Cardiac muscle cell (in vitro differentiated cells and primary cell): ENCODE measurements at regions not wholly inside any gene's neighbourhood (a gene's known extent, or its start where the extent isn't known, plus 50 kb on each side); places are given as distances from the start of the nearest gene placed in this dataset.

Source experiments
- DNase-seq, 2 donors: peaks; one replicate each; pipeline versions ENCODE4 v3.0.0 to v3.0.0-alpha.2; 2010 to 2017; ENCODE audit warnings: low read depth in 1 of 2, low spot score in 1 of 2
- H3K27ac ChIP-seq: fragments of 200-600 bp; sonication (generic); 2 replicates; pipeline ENCODE4 v1.5.1; 2016
- H3K27me3 ChIP-seq: fragments of 200-600 bp; sonication (generic); 2 replicates; pipeline ENCODE4 v1.6.0; 2016; ENCODE audit warnings: control low read depth
- H3K36me3 ChIP-seq: fragments of 200-600 bp; sonication (generic); 2 replicates; pipeline ENCODE4 v1.5.1; 2016; ENCODE audit warnings: control low read depth
- H3K4me1 ChIP-seq: fragments of 200-600 bp; sonication (generic); 2 replicates; pipeline ENCODE4 v1.8.1; 2017; ENCODE audit warnings: low read depth, mild to moderate bottlenecking, mixed run types
- H3K4me3 ChIP-seq: fragments of 200-600 bp; sonication (generic); 2 replicates; pipeline ENCODE4 v1.5.1; 2016; ENCODE audit warnings: mild to moderate bottlenecking
- H3K9me3 ChIP-seq: fragments of 200-600 bp; sonication (generic); 2 replicates; pipeline ENCODE4 v1.5.1; 2017; ENCODE audit warnings: low read depth, mild to moderate bottlenecking, control low read depth
- TF ChIP-seq, protein P1 (sequence below): IDR thresholded peaks from 2 replicates; pipeline ENCODE4 v1.5.1; 2012; ENCODE audit warnings: low read depth, mild to moderate bottlenecking, low read length

DNA sequence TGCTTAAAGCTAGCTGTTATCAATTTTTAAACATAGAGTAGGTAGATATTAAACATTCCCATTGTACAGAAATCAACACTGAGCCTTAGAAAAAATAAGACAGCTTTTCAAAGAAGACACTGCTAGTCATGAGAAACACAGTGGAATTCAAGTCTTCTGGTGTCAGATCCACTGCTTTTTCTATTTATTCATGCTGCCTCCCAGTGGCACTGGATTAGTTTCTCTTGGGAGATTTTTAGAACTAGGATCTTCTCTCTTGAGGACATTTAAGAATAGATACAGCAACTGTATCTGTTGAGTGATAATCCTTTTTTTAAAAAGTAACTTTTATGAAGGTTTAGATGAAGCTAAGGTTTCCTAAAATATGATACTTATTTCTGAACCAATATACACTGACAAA lies 1635.4 kb upstream of the C9orf72 start:
- peaks cover 62% of the 10 kb centered on the region for H3K27me3 ChIP-seq
- H3K9me3 ChIP-seq = no peaks in the 10 kb centered on the region
- TF ChIP-seq, protein P1, sequence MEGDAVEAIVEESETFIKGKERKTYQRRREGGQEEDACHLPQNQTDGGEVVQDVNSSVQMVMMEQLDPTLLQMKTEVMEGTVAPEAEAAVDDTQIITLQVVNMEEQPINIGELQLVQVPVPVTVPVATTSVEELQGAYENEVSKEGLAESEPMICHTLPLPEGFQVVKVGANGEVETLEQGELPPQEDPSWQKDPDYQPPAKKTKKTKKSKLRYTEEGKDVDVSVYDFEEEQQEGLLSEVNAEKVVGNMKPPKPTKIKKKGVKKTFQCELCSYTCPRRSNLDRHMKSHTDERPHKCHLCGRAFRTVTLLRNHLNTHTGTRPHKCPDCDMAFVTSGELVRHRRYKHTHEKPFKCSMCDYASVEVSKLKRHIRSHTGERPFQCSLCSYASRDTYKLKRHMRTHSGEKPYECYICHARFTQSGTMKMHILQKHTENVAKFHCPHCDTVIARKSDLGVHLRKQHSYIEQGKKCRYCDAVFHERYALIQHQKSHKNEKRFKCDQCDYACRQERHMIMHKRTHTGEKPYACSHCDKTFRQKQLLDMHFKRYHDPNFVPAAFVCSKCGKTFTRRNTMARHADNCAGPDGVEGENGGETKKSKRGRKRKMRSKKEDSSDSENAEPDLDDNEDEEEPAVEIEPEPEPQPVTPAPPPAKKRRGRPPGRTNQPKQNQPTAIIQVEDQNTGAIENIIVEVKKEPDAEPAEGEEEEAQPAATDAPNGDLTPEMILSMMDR = no peak
- H3K4me3 ChIP-seq = no peak overlapping the region
- no peak overlapping the region for H3K27ac ChIP-seq
- H3K4me1 ChIP-seq = peaks cover 3% of the 10 kb centered on the region
- no peak for DNase-seq
- no peaks in the 10 kb centered on the region for H3K36me3 ChIP-seq

DNA sequence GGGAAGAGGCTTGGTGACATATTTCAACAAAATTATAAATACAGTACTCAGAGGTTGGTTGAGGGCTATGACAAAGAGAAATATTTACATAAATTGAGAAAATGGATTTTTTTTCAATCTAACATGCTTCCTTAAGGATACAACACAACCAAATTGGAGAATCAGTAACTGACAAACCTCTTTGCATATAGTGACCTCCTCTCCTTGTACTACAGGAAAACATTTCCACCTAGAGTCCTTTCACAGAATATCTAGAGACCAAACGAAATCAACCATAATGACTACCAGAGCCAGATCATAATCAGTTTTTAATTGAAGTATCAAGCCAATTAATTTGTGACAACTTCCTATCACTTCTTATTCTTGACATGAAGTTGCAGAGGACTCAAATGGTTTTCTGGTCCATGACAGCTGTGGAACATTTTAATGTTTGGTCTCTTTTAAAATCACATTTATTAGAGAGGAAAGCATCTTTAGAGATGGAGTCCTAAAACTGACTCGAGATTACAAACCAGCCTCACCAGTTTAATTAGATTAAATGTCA lies 1636.5 kb upstream of the C9orf72 start:
- Histone ChIP-seq H3K9me3 (no peaks in the 10 kb centered on the region), H3K27me3 (peaks cover 69% of the 10 kb centered on the region), H3K36me3 (no peaks in the 10 kb centered on the region), H3K27ac (no peak overlapping the region), H3K4me1 (peaks cover 3% of the 10 kb centered on the region), H3K4me3 (no peak overlapping the region)
- TF ChIP-seq, protein P1 = no peak
- DNase-seq = no peak

DNA sequence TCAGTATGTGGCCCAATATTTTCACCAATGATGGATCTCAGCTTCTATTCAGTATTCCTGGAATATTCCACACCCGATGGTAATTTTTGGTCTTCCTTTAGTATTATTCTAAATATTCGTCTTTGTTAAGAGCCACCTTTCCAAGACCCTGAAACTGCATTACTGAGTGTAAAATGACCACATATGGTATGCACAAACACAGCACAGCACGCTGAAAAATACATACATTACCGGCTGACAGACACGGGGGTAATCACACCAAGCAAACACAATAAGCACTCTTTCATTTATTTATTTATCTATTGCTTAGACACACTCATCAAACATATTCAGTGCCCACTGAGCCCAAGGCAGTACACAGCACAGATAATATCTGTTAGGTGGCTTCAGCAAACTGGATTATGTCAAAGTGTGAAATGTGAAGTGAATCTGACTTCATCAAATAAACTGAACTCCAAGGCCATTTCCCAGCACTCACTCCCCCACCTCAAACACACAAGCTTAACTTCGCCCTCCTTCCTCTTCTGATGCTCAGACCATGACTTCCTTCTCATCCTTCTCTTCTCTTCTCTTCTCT lies 1637.8 kb upstream of the C9orf72 start:
- no peak for DNase-seq
- H3K36me3 ChIP-seq = no peaks in the 10 kb centered on the region
- TF ChIP-seq, protein P1 = no peak
- H3K9me3 ChIP-seq = no peaks in the 10 kb centered on the region
- H3K27ac ChIP-seq = no peak overlapping the region
- H3K27me3 ChIP-seq = peaks cover 82% of the 10 kb centered on the region
- H3K4me1 ChIP-seq = peaks cover 3% of the 10 kb centered on the region
- no peak overlapping the region for H3K4me3 ChIP-seq

DNA sequence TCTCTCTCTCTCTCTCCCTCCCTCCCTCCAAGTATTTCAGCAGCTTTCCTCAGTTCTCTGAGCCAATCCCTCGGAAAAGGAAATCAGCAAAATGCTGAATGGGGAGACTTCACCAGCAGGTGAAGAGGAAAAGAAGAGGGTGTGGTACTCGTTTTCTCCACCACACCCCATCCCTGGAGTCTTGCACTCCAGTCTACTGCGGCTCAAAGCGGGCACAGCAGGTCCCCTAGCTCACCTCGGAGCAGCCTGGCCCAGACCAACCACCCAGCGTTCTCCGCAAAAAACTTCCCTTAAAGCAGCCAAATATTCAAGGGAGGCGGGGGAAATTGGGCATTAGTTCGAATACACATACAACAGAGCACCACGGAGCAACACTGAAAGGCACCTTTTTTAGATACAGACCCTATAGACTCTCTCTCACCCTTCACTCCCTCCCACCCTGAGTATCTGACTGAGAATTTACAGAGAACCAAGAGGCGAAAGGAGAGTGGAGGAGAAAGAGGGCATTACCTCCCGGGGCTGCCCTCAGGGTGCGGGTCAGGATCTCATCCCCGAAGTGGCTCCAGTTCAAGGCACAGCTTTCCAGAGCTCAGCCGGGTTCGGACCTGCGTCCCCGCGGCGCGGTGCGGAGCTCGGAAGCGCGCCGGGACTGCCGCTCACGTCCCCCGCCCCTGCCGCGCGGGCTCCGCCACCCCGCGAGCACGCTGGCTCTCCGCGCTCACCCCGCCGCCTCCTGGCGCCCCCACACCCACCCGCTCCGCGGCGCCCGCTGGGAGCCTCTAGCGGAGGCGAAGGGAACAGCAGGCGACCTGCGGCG lies 1638.5 kb upstream of the C9orf72 start:
- Histone ChIP-seq H3K36me3 (no peaks in the 10 kb centered on the region), H3K27ac (no peak overlapping the region), H3K4me3 (peak overlapping the region; percentile 39), H3K27me3 (peaks cover 89% of the 10 kb centered on the region), H3K4me1 (peaks cover 3% of the 10 kb centered on the region), H3K9me3 (no peaks in the 10 kb centered on the region)
- TF ChIP-seq, protein P1 = peak; percentile 56
- peak; percentile 35 to 77 for DNase-seq

DNA sequence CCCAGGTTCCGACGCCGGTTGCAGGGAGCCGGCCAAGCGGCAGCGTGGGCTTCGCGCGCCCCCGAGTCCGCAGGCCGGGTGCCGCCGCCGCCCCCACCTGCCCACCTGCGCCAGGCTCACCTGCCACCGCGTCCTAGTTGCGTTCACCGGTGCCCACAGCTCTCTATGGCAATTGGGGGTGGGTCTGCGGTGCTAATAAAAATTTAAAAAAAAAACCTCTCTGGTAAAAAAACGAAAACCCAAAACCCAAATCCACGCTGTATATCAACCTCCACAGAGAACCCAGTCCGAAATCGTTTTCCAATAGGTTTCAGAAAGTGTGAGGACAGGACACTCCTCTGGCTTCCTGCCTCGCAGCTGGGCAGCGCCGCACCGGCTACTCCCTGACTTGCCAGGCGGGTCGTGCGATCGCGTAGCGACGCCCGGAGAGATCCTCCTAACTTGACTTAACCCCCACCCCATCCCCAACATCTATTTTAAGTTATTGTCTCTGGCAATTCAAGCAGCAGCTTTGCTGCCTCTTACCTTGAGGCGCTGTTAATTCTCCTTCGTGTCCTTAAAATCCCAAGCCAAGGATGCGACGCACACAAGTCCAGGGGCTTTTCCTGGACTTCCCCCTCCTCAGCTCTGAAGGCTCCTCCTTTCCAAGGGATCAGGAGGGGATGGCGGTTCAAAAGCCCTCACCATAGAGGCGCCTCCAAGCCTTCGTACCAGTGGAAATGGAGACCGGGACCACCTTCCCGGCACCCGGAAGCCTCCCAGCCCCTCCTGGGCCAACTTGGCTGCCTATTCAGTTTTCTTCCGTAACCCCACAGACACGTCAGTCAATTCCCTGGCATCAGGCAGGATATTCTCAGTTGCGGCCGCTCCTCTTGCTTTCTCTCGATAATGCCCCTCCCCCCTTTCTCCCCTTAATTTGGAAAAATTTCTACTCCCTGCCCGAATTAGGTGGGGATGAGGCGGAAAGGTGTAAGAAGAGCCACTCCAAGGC lies 1639.4 kb upstream of the C9orf72 start:
- Histone ChIP-seq H3K4me1 (peaks cover 3% of the 10 kb centered on the region), H3K27ac (no peak overlapping the region), H3K4me3 (peak overlapping the region; percentile 39), H3K36me3 (no peaks in the 10 kb centered on the region), H3K27me3 (peaks cover 95% of the 10 kb centered on the region), H3K9me3 (no peaks in the 10 kb centered on the region)
- TF ChIP-seq, protein P1 = no peak
- peak in 1 of 2 donors; percentile 38 for DNase-seq
